Keratinocyte (primary cell): ENCODE measurements at regions not wholly inside any gene's neighbourhood (a gene's known extent, or its start where the extent isn't known, plus 50 kb on each side); places are given as distances from the start of the nearest gene placed in this dataset.

Experiments
- DNase-seq: peaks from one replicate; pipeline ENCODE4 v3.0.0-alpha.2; 2011; ENCODE audit warnings: low read depth, missing footprints, low spot score
- FAIRE-seq: peaks from 2 replicates; lab custom pipeline; 2011; peaks lifted over from hg19 to GRCh38; lab: Jason Lieb, UNC
- H2AFZ ChIP-seq: 2 replicates; pipeline ENCODE4 v1.6.0; 2012; ENCODE audit warnings: low read length, control low read depth, inconsistent platforms; ENCODE audit not compliant: control insufficient read depth
- H3K27ac ChIP-seq: 2 replicates; pipeline ENCODE4 v1.5.1; 2011; ENCODE audit warnings: low read length; ENCODE audit not compliant: control insufficient read depth, insufficient read depth
- H3K27me3 ChIP-seq: 3 replicates; pipeline ENCODE4 v1.6.0; 2011; ENCODE audit warnings: low read length; ENCODE audit not compliant: control insufficient read depth, insufficient read depth; ENCODE audit errors: extremely low read depth
- H3K36me3 ChIP-seq, 2 experiments: 2 replicates in 1 of 2; 3 replicates in 1 of 2; pipeline ENCODE4 v1.5.1; 2011; ENCODE audit warnings: low read length in 2 of 2, mild to moderate bottlenecking in 1 of 2; ENCODE audit not compliant: control insufficient read depth in 2 of 2, insufficient read depth in 2 of 2; ENCODE audit errors: extremely low read depth in 1 of 2
- H3K4me1 ChIP-seq: 3 replicates; pipeline ENCODE4 v1.5.1; 2011; ENCODE audit warnings: low read length; ENCODE audit not compliant: control insufficient read depth, insufficient read depth; ENCODE audit errors: extremely low read depth
- H3K4me2 ChIP-seq: 3 replicates; pipeline ENCODE4 v1.6.0; 2011; ENCODE audit warnings: low read depth, low read length; ENCODE audit not compliant: control insufficient read depth, insufficient read depth; ENCODE audit errors: extremely low read depth
- H3K4me3 ChIP-seq, 3 experiments: fragments of 200-600 bp in 1 of 3; sonication (generic) in 1 of 3; 2 replicates in 2 of 3; 3 replicates in 1 of 3; pipeline ENCODE4 v1.5.1; 2011 to 2016; ENCODE audit warnings: low read length in 3 of 3, mild to moderate bottlenecking in 3 of 3, control low read depth in 2 of 3, inconsistent platforms in 1 of 3, low read depth in 1 of 3, mixed read lengths in 1 of 3, mixed run types in 1 of 3, moderate library complexity in 1 of 3; ENCODE audit not compliant: control insufficient read depth in 2 of 3, insufficient read depth in 2 of 3; ENCODE audit errors: extremely low read depth in 1 of 3
- H3K79me2 ChIP-seq: 2 replicates; pipeline ENCODE4 v1.6.0; 2012; ENCODE audit warnings: low read length; ENCODE audit not compliant: control insufficient read depth, insufficient read depth
- H3K9ac ChIP-seq: 3 replicates; pipeline ENCODE4 v1.6.0; 2011; ENCODE audit warnings: low read length; ENCODE audit not compliant: control insufficient read depth, insufficient read depth; ENCODE audit errors: extremely low read depth
- H3K9me1 ChIP-seq: 3 replicates; pipeline ENCODE4 v1.6.0; 2011; ENCODE audit warnings: low read length; ENCODE audit not compliant: control insufficient read depth, insufficient read depth; ENCODE audit errors: extremely low read depth
- H3K9me3 ChIP-seq: 2 replicates; pipeline ENCODE4 v1.5.1; 2012; ENCODE audit warnings: low read depth, low read length; ENCODE audit not compliant: control insufficient read depth
- H4K20me1 ChIP-seq: 3 replicates; pipeline ENCODE4 v1.6.0; 2011; ENCODE audit warnings: low read length; ENCODE audit not compliant: control insufficient read depth, insufficient read depth; ENCODE audit errors: extremely low read depth
- EZH2 ChIP-seq: IDR thresholded peaks from one replicate; pipeline ENCODE4 v1.6.1; 2012; ENCODE audit warnings: inconsistent platforms, mild to moderate bottlenecking, low read length, moderate library complexity
- dilution Hi-C: fragments of 300-500 bp; cut with MboI; formaldehyde crosslinking; loops from one replicate; pipeline ENCODE4 v1.7.0; 2020; ENCODE audit warnings: low sequenced_read_pairs; ENCODE audit not compliant: extremely low pct_ligation_motif_present
- TF ChIP-seq, protein P1 (sequence below), 3 experiments: IDR thresholded peaks in 1 of 3; conservative IDR thresholded peaks in 1 of 3; optimal IDR thresholded peaks in 1 of 3; 2 replicates in 2 of 3; 3 replicates in 1 of 3; pipeline versions ENCODE3 to v1.5.1; 2011; ENCODE audit warnings: low read length in 3 of 3, mild to moderate bottlenecking in 3 of 3, moderate library complexity in 2 of 3, control low read depth in 1 of 3, inconsistent platforms in 1 of 3; ENCODE audit not compliant: insufficient read depth in 2 of 3; ENCODE audit errors: extremely low read depth in 1 of 3

DNA sequence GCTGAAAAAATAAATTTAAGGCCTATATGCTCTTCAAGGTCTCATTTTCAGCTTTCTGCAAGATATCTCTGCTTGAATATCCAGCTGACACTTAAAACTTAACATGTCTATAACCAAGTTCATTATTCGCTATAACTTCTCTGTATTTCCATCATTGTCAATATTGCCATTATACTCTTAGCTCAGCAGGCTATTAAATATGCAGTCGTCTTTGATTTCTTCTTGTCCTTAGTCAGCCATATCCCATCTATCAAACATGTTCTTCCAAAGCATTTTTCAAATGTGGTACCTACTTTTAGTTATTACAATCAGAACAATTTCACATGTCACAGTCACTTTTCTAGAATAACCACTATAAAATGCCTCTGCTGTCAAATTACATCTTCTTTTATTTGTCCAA is 1364.1 kb downstream of the ARAP2 start:
- Histone ChIP-seq H4K20me1 (no peaks in the 10 kb centered on the region), H3K9ac (no peak overlapping the region), H3K9me1 (no peaks in the 10 kb centered on the region), H3K4me2 (no peak overlapping the region), H3K79me2 (no peaks in the 10 kb centered on the region), H3K4me3 (no peak overlapping the region), H3K36me3 (no peaks in the 10 kb centered on the region), H3K27me3 (no peaks in the 10 kb centered on the region), H2AFZ (no peak overlapping the region), H3K27ac (no peak overlapping the region), H3K9me3 (no peaks in the 10 kb centered on the region), H3K4me1 (no peaks in the 10 kb centered on the region)
- no peak for DNase-seq
- FAIRE-seq = no peak
- dilution Hi-C loops = no loop called here
- TF ChIP-seq, protein P1, sequence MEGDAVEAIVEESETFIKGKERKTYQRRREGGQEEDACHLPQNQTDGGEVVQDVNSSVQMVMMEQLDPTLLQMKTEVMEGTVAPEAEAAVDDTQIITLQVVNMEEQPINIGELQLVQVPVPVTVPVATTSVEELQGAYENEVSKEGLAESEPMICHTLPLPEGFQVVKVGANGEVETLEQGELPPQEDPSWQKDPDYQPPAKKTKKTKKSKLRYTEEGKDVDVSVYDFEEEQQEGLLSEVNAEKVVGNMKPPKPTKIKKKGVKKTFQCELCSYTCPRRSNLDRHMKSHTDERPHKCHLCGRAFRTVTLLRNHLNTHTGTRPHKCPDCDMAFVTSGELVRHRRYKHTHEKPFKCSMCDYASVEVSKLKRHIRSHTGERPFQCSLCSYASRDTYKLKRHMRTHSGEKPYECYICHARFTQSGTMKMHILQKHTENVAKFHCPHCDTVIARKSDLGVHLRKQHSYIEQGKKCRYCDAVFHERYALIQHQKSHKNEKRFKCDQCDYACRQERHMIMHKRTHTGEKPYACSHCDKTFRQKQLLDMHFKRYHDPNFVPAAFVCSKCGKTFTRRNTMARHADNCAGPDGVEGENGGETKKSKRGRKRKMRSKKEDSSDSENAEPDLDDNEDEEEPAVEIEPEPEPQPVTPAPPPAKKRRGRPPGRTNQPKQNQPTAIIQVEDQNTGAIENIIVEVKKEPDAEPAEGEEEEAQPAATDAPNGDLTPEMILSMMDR (optimal IDR thresholded peaks at IDR 0.05 in 1 of 3, IDR thresholded peaks at IDR 0.05 in 1 of 3, conservative IDR thresholded peaks at IDR 0.05 in 1 of 3; ENCODE audit: extremely low read depth in 1 of 3, insufficient read depth in 2 of 3, low read length in 3 of 3) = no peak

DNA sequence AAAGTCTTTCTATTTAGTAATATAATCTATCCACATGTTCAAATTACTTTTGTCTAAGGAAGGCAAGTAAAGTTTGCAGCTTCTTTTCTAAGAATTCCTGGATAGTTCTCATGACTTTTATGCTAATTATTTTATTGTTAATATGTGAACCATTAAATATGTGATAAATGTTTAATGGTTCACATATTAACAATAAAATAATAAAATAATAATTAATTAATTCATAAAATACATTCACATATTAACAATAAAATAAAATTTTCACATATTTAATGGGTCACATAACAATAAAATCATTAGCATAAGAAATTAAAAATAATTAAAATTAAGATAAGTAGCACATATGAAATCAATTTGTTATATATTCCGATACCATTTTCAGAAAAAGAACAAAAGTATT is 1352.4 kb downstream of the ARAP2 start:
- TF ChIP-seq, protein P1 (optimal IDR thresholded peaks at IDR 0.05 in 1 of 3, IDR thresholded peaks at IDR 0.05 in 1 of 3, conservative IDR thresholded peaks at IDR 0.05 in 1 of 3; ENCODE audit: extremely low read depth in 1 of 3, insufficient read depth in 2 of 3, low read length in 3 of 3) = no peak
- no peak for TF ChIP-seq EZH2
- Histone ChIP-seq H3K9me1 (no peaks in the 10 kb centered on the region), H3K79me2 (no peaks in the 10 kb centered on the region), H3K4me1 (no peaks in the 10 kb centered on the region), H3K4me2 (no peak overlapping the region), H3K27me3 (no peaks in the 10 kb centered on the region), H3K9ac (no peak overlapping the region), H2AFZ (no peak overlapping the region), H3K4me3 (no peak overlapping the region), H4K20me1 (no peaks in the 10 kb centered on the region), H3K9me3 (no peaks in the 10 kb centered on the region), H3K27ac (no peak overlapping the region), H3K36me3 (no peaks in the 10 kb centered on the region)
- dilution Hi-C loops = no loop called here
- FAIRE-seq (no peak), DNase-seq (no peak)
